HUES48 (cell line): ENCODE measurements at regions not wholly inside any gene's neighbourhood (a gene's known extent, or its start where the extent isn't known, plus 50 kb on each side); places are given as distances from the start of the nearest gene placed in this dataset.

ENCODE experiments used
- H3K27ac ChIP-seq: one replicate; pipeline ENCODE4 v1.7.0; 2013; ENCODE audit warnings: low read depth, low read length, inconsistent platforms
- H3K27me3 ChIP-seq: 2 replicates; pipeline ENCODE4 v1.6.1; 2013; ENCODE audit warnings: mild to moderate bottlenecking, low read length; ENCODE audit not compliant: control insufficient read depth, insufficient read depth
- H3K36me3 ChIP-seq: 2 replicates; pipeline ENCODE4 v1.6.1; 2013; ENCODE audit warnings: low read length; ENCODE audit not compliant: control insufficient read depth, insufficient read depth
- H3K4me1 ChIP-seq: 2 replicates; pipeline ENCODE4 v1.6.1; 2013; ENCODE audit warnings: mild to moderate bottlenecking, low read length; ENCODE audit not compliant: control insufficient read depth, insufficient read depth
- H3K4me3 ChIP-seq: 2 replicates; pipeline ENCODE4 v1.5.1; 2013; ENCODE audit warnings: mild to moderate bottlenecking, low read depth, low read length
- H3K9ac ChIP-seq: 2 replicates; pipeline ENCODE4 v1.6.1; 2013; ENCODE audit warnings: mild to moderate bottlenecking, low read depth, low read length, moderate library complexity
- H3K9me3 ChIP-seq: 2 replicates; pipeline ENCODE4 v1.6.1; 2013; ENCODE audit warnings: low read length; ENCODE audit not compliant: control insufficient read depth, insufficient read depth

- H3K36me3 ChIP-seq: no peaks in the 10 kb centered on the region
- no peaks in the 10 kb centered on the region for H3K27me3 ChIP-seq
- H3K9me3 ChIP-seq: no peaks in the 10 kb centered on the region
- H3K27ac ChIP-seq: no peak overlapping the region
- no peak overlapping the region for H3K9ac ChIP-seq
- no peak overlapping the region for H3K4me3 ChIP-seq
- no peaks in the 10 kb centered on the region for H3K4me1 ChIP-seq
Observed at GRCh38 chr1:37298769-37299168, 175.6 kb upstream of the ZC3H12A start.

- Histone ChIP-seq H3K9ac (no peak overlapping the region), H3K27me3 (no peaks in the 10 kb centered on the region), H3K4me1 (no peaks in the 10 kb centered on the region), H3K27ac (no peak overlapping the region), H3K36me3 (no peaks in the 10 kb centered on the region), H3K9me3 (no peaks in the 10 kb centered on the region), H3K4me3 (no peak overlapping the region)
Observed at GRCh38 chr1:37299216-37299615, 175.2 kb upstream of the ZC3H12A start.

GRCh38 chr1:37303884-37304574 lies 170.4 kb upstream of the ZC3H12A start:
- H3K27ac ChIP-seq: no peak overlapping the region
- H3K4me3 ChIP-seq: no peak overlapping the region
- no peaks in the 10 kb centered on the region for H3K4me1 ChIP-seq
- H3K9ac ChIP-seq: no peak overlapping the region
- no peaks in the 10 kb centered on the region for H3K36me3 ChIP-seq
- H3K27me3 ChIP-seq: no peaks in the 10 kb centered on the region
- H3K9me3 ChIP-seq: no peaks in the 10 kb centered on the region

GRCh38 chr1:37305108-37305507 lies 169.3 kb upstream of the ZC3H12A start:
- no peak overlapping the region for H3K4me3 ChIP-seq

GRCh38 chr1:37305841-37306240 lies 168.5 kb upstream of the ZC3H12A start:
- H3K4me1 ChIP-seq: no peaks in the 10 kb centered on the region
- no peaks in the 10 kb centered on the region for H3K9me3 ChIP-seq
- H3K27me3 ChIP-seq: no peaks in the 10 kb centered on the region

More at GRCh38 chr1:37305108-37305507, 169.3 kb upstream of the ZC3H12A start:
- no peaks in the 10 kb centered on the region for H3K36me3 ChIP-seq
- no peaks in the 10 kb centered on the region for H3K4me1 ChIP-seq
- no peaks in the 10 kb centered on the region for H3K9me3 ChIP-seq
- H3K9ac ChIP-seq: no peak overlapping the region
- no peak overlapping the region for H3K27ac ChIP-seq
- no peaks in the 10 kb centered on the region for H3K27me3 ChIP-seq

GRCh38 chr1:37306461-37306860 lies 167.9 kb upstream of the ZC3H12A start:
- Histone ChIP-seq H3K27me3 (no peaks in the 10 kb centered on the region), H3K9ac (no peak overlapping the region), H3K36me3 (no peaks in the 10 kb centered on the region)

More at GRCh38 chr1:37305841-37306240, 168.5 kb upstream of the ZC3H12A start:
- Histone ChIP-seq H3K9ac (no peak overlapping the region), H3K27ac (no peak overlapping the region), H3K36me3 (no peaks in the 10 kb centered on the region), H3K4me3 (no peak overlapping the region)

GRCh38 chr1:37306871-37307270 lies 167.5 kb upstream of the ZC3H12A start:
- no peak overlapping the region for H3K27ac ChIP-seq
- no peaks in the 10 kb centered on the region for H3K36me3 ChIP-seq
- no peaks in the 10 kb centered on the region for H3K27me3 ChIP-seq
- H3K9me3 ChIP-seq: no peaks in the 10 kb centered on the region
- H3K9ac ChIP-seq: no peak overlapping the region
- no peak overlapping the region for H3K4me3 ChIP-seq
- no peaks in the 10 kb centered on the region for H3K4me1 ChIP-seq

More at GRCh38 chr1:37306461-37306860, 167.9 kb upstream of the ZC3H12A start:
- Histone ChIP-seq H3K4me1 (no peaks in the 10 kb centered on the region), H3K27ac (no peak overlapping the region), H3K9me3 (no peaks in the 10 kb centered on the region), H3K4me3 (no peak overlapping the region)

- no peak overlapping the region for H3K9ac ChIP-seq
- no peaks in the 10 kb centered on the region for H3K36me3 ChIP-seq
- H3K27ac ChIP-seq: no peak overlapping the region
- no peaks in the 10 kb centered on the region for H3K9me3 ChIP-seq
- no peaks in the 10 kb centered on the region for H3K4me1 ChIP-seq
- no peaks in the 10 kb centered on the region for H3K27me3 ChIP-seq
- no peak overlapping the region for H3K4me3 ChIP-seq
Observed at GRCh38 chr1:37308031-37308960, 166.1 kb upstream of the ZC3H12A start.

- no peak overlapping the region for H3K27ac ChIP-seq
- H3K27me3 ChIP-seq: no peaks in the 10 kb centered on the region
- H3K9me3 ChIP-seq: no peaks in the 10 kb centered on the region
- H3K36me3 ChIP-seq: no peaks in the 10 kb centered on the region
- H3K4me1 ChIP-seq: peaks cover 7% of the 10 kb centered on the region
- H3K4me3 ChIP-seq: no peak overlapping the region
- no peak overlapping the region for H3K9ac ChIP-seq
Observed at GRCh38 chr1:37309574-37309973, 164.8 kb upstream of the ZC3H12A start.

GRCh38 chr1:37310064-37310463 lies 164.3 kb upstream of the ZC3H12A start:
- Histone ChIP-seq H3K27me3 (no peaks in the 10 kb centered on the region), H3K9ac (no peak overlapping the region), H3K27ac (no peak overlapping the region), H3K4me3 (no peak overlapping the region), H3K36me3 (no peaks in the 10 kb centered on the region), H3K4me1 (peaks cover 12% of the 10 kb centered on the region), H3K9me3 (no peaks in the 10 kb centered on the region)

- no peaks in the 10 kb centered on the region for H3K9me3 ChIP-seq
- H3K4me1 ChIP-seq: peaks cover 41% of the 10 kb centered on the region
- peaks cover 24% of the 10 kb centered on the region for H3K27me3 ChIP-seq
- no peaks in the 10 kb centered on the region for H3K36me3 ChIP-seq
- H3K27ac ChIP-seq: peak overlapping the region; percentile 46
- no peak overlapping the region for H3K9ac ChIP-seq
- peak overlapping the region; percentile 32 for H3K4me3 ChIP-seq
Observed at GRCh38 chr1:37315371-37315846, 159.0 kb upstream of the ZC3H12A start.
